B cell (primary cell): ENCODE measurements at regions not wholly inside any gene's neighbourhood (a gene's known extent, or its start where the extent isn't known, plus 50 kb on each side); places are given as distances from the start of the nearest gene placed in this dataset.

Source experiments
- ATAC-seq: fragments of 200-7000 bp; cut with Tn5 transposase; one replicate; pipeline ENCODE4 v1.10.0; 2021; ENCODE audit warnings: low read depth, mild to moderate bottlenecking, moderate number of reproducible peaks, moderate library complexity
- CTCF ChIA-PET: fragments of 350-600 bp; sonication (Branson Sonifier 250); formaldehyde crosslinking; loops from one replicate; lab custom pipeline; 2021; ENCODE audit warnings: antibody characterized with exemption, inconsistent platforms; lab: Charles Lee
- POLR2A ChIA-PET: fragments of 350-600 bp; sonication (Branson Sonifier 250); formaldehyde crosslinking; loops from one replicate; lab custom pipeline; 2021; ENCODE audit warnings: antibody characterized with exemption; lab: Charles Lee
- DNase-seq: peaks from one replicate; pipeline ENCODE4 v3.0.0; 2013
- H2AFZ ChIP-seq: 2 replicates; pipeline ENCODE4 v1.6.1; 2012; ENCODE audit warnings: mild to moderate bottlenecking, low read depth, low read length; ENCODE audit not compliant: insufficient read depth, poor library complexity, severe bottlenecking
- H3K27ac ChIP-seq, 2 donors: 1 replicate in 1 of 2; 2 replicates in 1 of 2; pipeline ENCODE4 v1.5.1; 2012 to 2013; ENCODE audit warnings: low read length in 2 of 2, mild to moderate bottlenecking in 2 of 2, moderate library complexity in 1 of 2
- H3K27me3 ChIP-seq, 4 experiments: fragments of 200-600 bp in 1 of 4; sonication (generic) in 1 of 4; replicated peaks in 1 of 4; 1 replicate in 2 of 4; 2 replicates in 2 of 4; pipeline versions ENCODE4 v1.6.1 to v1.7.0; 2013 to 2016; ENCODE audit warnings: low read length in 3 of 4, mild to moderate bottlenecking in 2 of 4, mixed read lengths in 1 of 4, moderate library complexity in 1 of 4; ENCODE audit not compliant: insufficient read depth in 4 of 4, control insufficient read depth in 3 of 4; ENCODE audit errors: control extremely low read depth in 1 of 4
- H3K36me3 ChIP-seq, 2 experiments: replicated peaks in 1 of 2; 1 replicate in 1 of 2; 2 replicates in 1 of 2; pipeline versions ENCODE4 v1.6.1 to v1.7.1; 2013; ENCODE audit warnings: low read length in 1 of 2; ENCODE audit not compliant: insufficient read depth in 2 of 2, control insufficient read depth in 1 of 2; ENCODE audit errors: control extremely low read depth in 1 of 2, extremely low read depth in 1 of 2
- H3K4me1 ChIP-seq, 2 donors: fragments of 200-600 bp in 1 of 2; sonication (generic) in 1 of 2; 1 replicate in 1 of 2; 2 replicates in 1 of 2; pipeline versions ENCODE4 v1.5.1 to v1.6.1; 2013 to 2017; ENCODE audit warnings: low read length in 2 of 2; ENCODE audit not compliant: control insufficient read depth in 2 of 2, insufficient read depth in 2 of 2
- H3K4me2 ChIP-seq: replicated peaks from 2 replicates; pipeline ENCODE3; 2012; ENCODE audit warnings: mild to moderate bottlenecking, low read depth, low read length; ENCODE audit not compliant: poor library complexity, severe bottlenecking
- H3K4me3 ChIP-seq, 5 experiments: fragments of 200-600 bp in 1 of 5; sonication (generic) in 1 of 5; 1 replicate in 3 of 5; 2 replicates in 2 of 5; pipeline versions ENCODE4 v1.5.1 to v1.7.0; 2011 to 2016; ENCODE audit warnings: low read length in 4 of 5, mild to moderate bottlenecking in 4 of 5, low read depth in 2 of 5, control low read depth in 1 of 5, moderate library complexity in 1 of 5; ENCODE audit not compliant: insufficient read depth in 1 of 5; ENCODE audit errors: control extremely low read depth in 1 of 5, extremely low read depth in 1 of 5
- H3K79me2 ChIP-seq: fragments of 200-600 bp; sonication (generic); one replicate; pipeline ENCODE4 v1.6.0; 2016; ENCODE audit warnings: low read length; ENCODE audit not compliant: control insufficient read depth, insufficient read depth
- H3K9ac ChIP-seq: fragments of 200-600 bp; sonication (generic); 2 replicates; pipeline ENCODE4 v1.6.1; 2017; ENCODE audit warnings: mild to moderate bottlenecking, low read length, moderate library complexity
- H3K9me3 ChIP-seq, 3 donors: one replicate each; pipeline versions ENCODE4 v1.6.1 to v1.7.1; 2013; ENCODE audit warnings: low read length in 2 of 3; ENCODE audit not compliant: control insufficient read depth in 2 of 3, insufficient read depth in 1 of 3; ENCODE audit errors: control extremely low read depth in 1 of 3
- H4K20me1 ChIP-seq: 2 replicates; pipeline ENCODE4 v1.6.0; 2012; ENCODE audit warnings: mild to moderate bottlenecking, low read length; ENCODE audit not compliant: insufficient read depth, control insufficient read depth, poor library complexity, severe bottlenecking
- H3K27ac Mint-ChIP-seq: one replicate; pipeline ENCODE4 v1.8.0; 2021; ENCODE audit warnings: mixed read lengths
- H3K27me3 Mint-ChIP-seq: one replicate; pipeline ENCODE4 v1.8.0; 2021; ENCODE audit warnings: mixed read lengths
- H3K4me1 Mint-ChIP-seq: one replicate; pipeline ENCODE4 v1.8.0; 2021; ENCODE audit warnings: mixed read lengths
- H3K4me3 Mint-ChIP-seq: one replicate; pipeline ENCODE4 v1.8.0; 2021; ENCODE audit warnings: mixed read lengths
- H3K9me3 Mint-ChIP-seq: one replicate; pipeline ENCODE4 v1.8.0; 2022; ENCODE audit warnings: mixed read lengths; ENCODE audit not compliant: insufficient read depth
- EZH2 ChIP-seq: IDR thresholded peaks from 2 replicates; pipeline ENCODE4 v1.6.1; 2012; ENCODE audit warnings: borderline replicate concordance, low read depth, mild to moderate bottlenecking, moderate library complexity, low read length; ENCODE audit not compliant: insufficient read depth, poor library complexity, severe bottlenecking
- WGBS: methylation state at CpG from one replicate; pipeline ENCODE4 v1.1.5; 2013; ENCODE audit warnings: missing lambda C conversion rate; ENCODE audit not compliant: insufficient coverage; 5-methylcytosine and 5-hydroxymethylcytosine counted together
- intact Hi-C: fragments of 100-400 bp; cut with micrococcal nuclease; formaldehyde crosslinking; loops from one replicate; pipeline ENCODE4 v1.10.0; 2022
- TF ChIP-seq, protein P1 (sequence below): fragments of 200-600 bp; IDR thresholded peaks from one replicate; pipeline ENCODE4 v1.8.0; 2022; ENCODE audit warnings: antibody characterized with exemption, mild to moderate bottlenecking

DNA sequence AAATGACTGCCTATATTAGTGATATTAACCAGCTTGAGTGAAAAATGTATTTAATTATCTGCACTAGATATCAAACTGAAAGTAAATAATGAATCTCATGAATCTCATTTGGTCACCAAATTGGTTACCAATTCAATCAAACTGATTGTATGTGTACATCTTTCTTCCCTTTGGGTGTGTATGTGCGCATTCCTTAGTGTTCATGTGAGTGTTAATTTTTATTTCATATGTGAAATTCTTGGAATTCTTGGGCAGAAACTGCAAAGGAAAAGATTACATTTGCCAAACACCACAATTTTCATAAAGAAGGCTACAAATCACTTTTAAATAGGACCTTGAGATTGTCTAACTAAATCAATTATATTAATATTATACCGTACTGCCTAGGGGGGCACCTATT is 648.4 kb upstream of the MARCKS start:
- H3K27me3 ChIP-seq: no peaks in the 10 kb centered on the region
- intact Hi-C loops: no loop called here
- DNase-seq (no peak), ATAC-seq (no peak)
- no peak overlapping the region for H3K9ac ChIP-seq
- H3K9me3 Mint-ChIP-seq: no peaks in the 10 kb centered on the region
- no peak overlapping the region for H3K4me2 ChIP-seq
- no peak for TF ChIP-seq EZH2
- TF ChIP-seq, protein P1, sequence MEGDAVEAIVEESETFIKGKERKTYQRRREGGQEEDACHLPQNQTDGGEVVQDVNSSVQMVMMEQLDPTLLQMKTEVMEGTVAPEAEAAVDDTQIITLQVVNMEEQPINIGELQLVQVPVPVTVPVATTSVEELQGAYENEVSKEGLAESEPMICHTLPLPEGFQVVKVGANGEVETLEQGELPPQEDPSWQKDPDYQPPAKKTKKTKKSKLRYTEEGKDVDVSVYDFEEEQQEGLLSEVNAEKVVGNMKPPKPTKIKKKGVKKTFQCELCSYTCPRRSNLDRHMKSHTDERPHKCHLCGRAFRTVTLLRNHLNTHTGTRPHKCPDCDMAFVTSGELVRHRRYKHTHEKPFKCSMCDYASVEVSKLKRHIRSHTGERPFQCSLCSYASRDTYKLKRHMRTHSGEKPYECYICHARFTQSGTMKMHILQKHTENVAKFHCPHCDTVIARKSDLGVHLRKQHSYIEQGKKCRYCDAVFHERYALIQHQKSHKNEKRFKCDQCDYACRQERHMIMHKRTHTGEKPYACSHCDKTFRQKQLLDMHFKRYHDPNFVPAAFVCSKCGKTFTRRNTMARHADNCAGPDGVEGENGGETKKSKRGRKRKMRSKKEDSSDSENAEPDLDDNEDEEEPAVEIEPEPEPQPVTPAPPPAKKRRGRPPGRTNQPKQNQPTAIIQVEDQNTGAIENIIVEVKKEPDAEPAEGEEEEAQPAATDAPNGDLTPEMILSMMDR: no peak
- ChIA-PET CTCF (no interaction called here), POLR2A (no interaction called here)
- H3K4me3 ChIP-seq: no peak overlapping the region
- no peaks in the 10 kb centered on the region for H4K20me1 ChIP-seq
- no peaks in the 10 kb centered on the region for H3K79me2 ChIP-seq
- H3K9me3 ChIP-seq: no peaks in the 10 kb centered on the region
- H3K4me1 Mint-ChIP-seq: no peaks in the 10 kb centered on the region
- H2AFZ ChIP-seq: no peak overlapping the region
- no peak overlapping the region for H3K27ac ChIP-seq
- WGBS: no CpG with 5 or more reads among the region's 2 CpGs
- no peaks in the 10 kb centered on the region for H3K27me3 Mint-ChIP-seq
- H3K36me3 ChIP-seq: no peaks in the 10 kb centered on the region
- H3K27ac Mint-ChIP-seq: no peak overlapping the region
- H3K4me3 Mint-ChIP-seq: no peak overlapping the region
- H3K4me1 ChIP-seq: no peaks in the 10 kb centered on the region

DNA sequence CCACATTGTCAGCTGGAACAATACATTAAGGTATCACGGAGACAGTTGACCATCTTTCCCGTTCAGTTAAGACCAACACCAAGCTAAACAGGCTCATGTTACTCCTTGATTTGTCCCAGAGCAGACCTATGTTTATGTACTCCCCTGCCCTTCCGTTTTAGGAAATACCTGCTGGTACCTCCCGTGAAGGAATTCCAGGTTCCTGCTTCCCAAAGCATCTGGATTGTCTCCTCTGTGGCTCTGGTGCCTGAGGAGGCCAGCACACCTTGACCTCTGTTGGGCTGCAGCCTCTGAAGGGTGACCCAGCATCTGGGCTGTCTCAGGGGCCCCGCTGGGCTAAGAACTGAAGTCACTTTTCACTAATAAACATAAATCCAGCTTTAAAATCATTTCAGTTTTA is 647.8 kb upstream of the MARCKS start:
- Mint-ChIP-seq H3K4me3 (no peak overlapping the region), H3K27ac (no peak overlapping the region), H3K9me3 (no peaks in the 10 kb centered on the region), H3K27me3 (peaks cover under 1% of the 10 kb centered on the region), H3K4me1 (no peaks in the 10 kb centered on the region)
- Histone ChIP-seq H3K4me3 (no peak overlapping the region), H3K4me1 (no peaks in the 10 kb centered on the region), H3K36me3 (no peaks in the 10 kb centered on the region), H3K27ac (no peak overlapping the region), H3K9ac (no peak overlapping the region), H3K9me3 (no peaks in the 10 kb centered on the region), H3K4me2 (no peak overlapping the region), H2AFZ (no peak overlapping the region), H3K79me2 (no peaks in the 10 kb centered on the region), H3K27me3 (no peaks in the 10 kb centered on the region), H4K20me1 (no peaks in the 10 kb centered on the region)
- intact Hi-C loops: no loop called here
- CTCF ChIA-PET: no interaction called here
- 73% methylated on average over 5 of the region's 5 CpGs for WGBS
- ATAC-seq (no peak), DNase-seq (no peak)
- POLR2A ChIA-PET: no interaction called here
- TF ChIP-seq, protein P1: no peak
- TF ChIP-seq EZH2: no peak
